ENCODE measurements at regions not wholly inside any gene's neighbourhood (a gene's known extent, or its start where the extent isn't known, plus 50 kb on each side); places are given as distances from the start of the nearest gene placed in this dataset.
"Not testable (repeated sequence)": the region's sequence is repeated elsewhere in the genome, so short reads cannot be mapped to it uniquely, and the experiment has no call there.

GRCh38 chr2:49306925-49307324 lies 152.6 kb upstream of the FSHR start:
- POLR2A ChIA-PET, result no interaction called here

GRCh38 chr2:49298693-49299092 lies 144.4 kb upstream of the FSHR start:
- not testable (repeated sequence) for ATAC-seq
- POLR2A ChIA-PET, result interaction anchor here (0.5 kb wide), 1 partner anchor 794 kb away, joined by 3 read pairs; no protein-coding TSS in a partner anchor

More at GRCh38 chr2:49306925-49307324, 152.6 kb upstream of the FSHR start:
- H3K4me1 Mint-ChIP-seq, result no peaks in the 10 kb centered on the region
- H3K27me3 Mint-ChIP-seq, result no peaks in the 10 kb centered on the region
- no peaks in the 10 kb centered on the region for H3K36me3 Mint-ChIP-seq
- ATAC-seq, result no peak
- peaks cover 0 to 27% (median 7%) of the 10 kb centered on the region in 9 donors for H3K9me3 Mint-ChIP-seq
- no peak for DNase-seq
- no peak overlapping the region for H3K27ac Mint-ChIP-seq
- no peak overlapping the region for H3K4me3 Mint-ChIP-seq

GRCh38 chr2:49298230-49298629 lies 143.9 kb upstream of the FSHR start:
- Mint-ChIP-seq H3K27me3 (peaks cover 0 to 3% (median 0%) of the 10 kb centered on the region in 5 donors), H3K36me3 (no peaks in the 10 kb centered on the region), H3K4me3 (no peak overlapping the region), H3K9me3 (peaks cover 0 to 33% (median 6%) of the 10 kb centered on the region in 9 donors), H3K4me1 (no peaks in the 10 kb centered on the region), H3K27ac (no peak overlapping the region)
- no peak for DNase-seq
- no peak for ATAC-seq
- POLR2A ChIA-PET, result interaction anchor here (0.5 kb wide), 1 partner anchor 795 kb away, joined by 3 read pairs; no protein-coding TSS in a partner anchor

More at GRCh38 chr2:49298693-49299092, 144.4 kb upstream of the FSHR start:
- H3K4me3 Mint-ChIP-seq, H3K27ac Mint-ChIP-seq, H3K36me3 Mint-ChIP-seq, DNase-seq, H3K4me1 Mint-ChIP-seq, H3K27me3 Mint-ChIP-seq: not testable (repeated sequence)
- peaks cover 0 to 33% (median 6%) of the 10 kb centered on the region in 9 donors for H3K9me3 Mint-ChIP-seq

GRCh38 chr2:49296107-49296867 lies 142.0 kb upstream of the FSHR start:
- peaks cover 0 to 45% (median 9%) of the 10 kb centered on the region in 9 donors for H3K9me3 Mint-ChIP-seq
- peaks cover 0 to 3% (median 0%) of the 10 kb centered on the region in 5 donors for H3K27me3 Mint-ChIP-seq
- POLR2A ChIA-PET, result no interaction called here
- no peak overlapping the region for H3K27ac Mint-ChIP-seq
- ATAC-seq (no peak), DNase-seq (no peak)
- H3K4me3 Mint-ChIP-seq, result no peak overlapping the region
- H3K4me1 Mint-ChIP-seq, result no peaks in the 10 kb centered on the region
- no peaks in the 10 kb centered on the region for H3K36me3 Mint-ChIP-seq

GRCh38 chr2:49294225-49294624 lies 139.9 kb upstream of the FSHR start:
- H3K27ac Mint-ChIP-seq, result no peak overlapping the region
- no peaks in the 10 kb centered on the region for H3K4me1 Mint-ChIP-seq
- DNase-seq, result no peak
- H3K4me3 Mint-ChIP-seq, result no peak overlapping the region
- H3K36me3 Mint-ChIP-seq, result no peaks in the 10 kb centered on the region
- POLR2A ChIA-PET, result no interaction called here
- ATAC-seq, result no peak
- no peaks in the 10 kb centered on the region for H3K27me3 Mint-ChIP-seq
- peaks cover 0 to 24% (median 5%) of the 10 kb centered on the region in 9 donors for H3K9me3 Mint-ChIP-seq

- no peak overlapping the region for H3K27ac Mint-ChIP-seq
- H3K4me1 Mint-ChIP-seq, result no peaks in the 10 kb centered on the region
- no peak overlapping the region for H3K4me3 Mint-ChIP-seq
- H3K9me3 Mint-ChIP-seq, result peaks cover 0 to 22% (median 5%) of the 10 kb centered on the region in 9 donors
- DNase-seq (no peak), ATAC-seq (no peak)
- H3K36me3 Mint-ChIP-seq, result no peaks in the 10 kb centered on the region
- POLR2A ChIA-PET, result no interaction called here
- no peaks in the 10 kb centered on the region for H3K27me3 Mint-ChIP-seq
Observed at GRCh38 chr2:49291619-49292018, 137.3 kb upstream of the FSHR start.

GRCh38 chr2:49289711-49290110 lies 135.4 kb upstream of the FSHR start:
- no peak for DNase-seq
- Mint-ChIP-seq H3K4me3 (no peak overlapping the region), H3K27ac (no peak overlapping the region), H3K36me3 (no peaks in the 10 kb centered on the region), H3K27me3 (peaks cover 0 to 1% (median 0%) of the 10 kb centered on the region in 5 donors), H3K4me1 (no peaks in the 10 kb centered on the region), H3K9me3 (peaks cover 2 to 22% (median 7%) of the 10 kb centered on the region in 9 donors)
- POLR2A ChIA-PET, result no interaction called here
- no peak for ATAC-seq

- no peaks in the 10 kb centered on the region for H3K4me1 Mint-ChIP-seq
- no peak overlapping the region for H3K4me3 Mint-ChIP-seq
- no peaks in the 10 kb centered on the region for H3K36me3 Mint-ChIP-seq
- DNase-seq (no peak), ATAC-seq (no peak)
- peaks cover 2 to 16% (median 7%) of the 10 kb centered on the region in 9 donors for H3K9me3 Mint-ChIP-seq
- no peak overlapping the region for H3K27ac Mint-ChIP-seq
- POLR2A ChIA-PET, result no interaction called here
- H3K27me3 Mint-ChIP-seq, result peaks cover 0 to 1% (median 0%) of the 10 kb centered on the region in 5 donors
Observed at GRCh38 chr2:49288902-49289700, 134.8 kb upstream of the FSHR start.

- DNase-seq (no peak), ATAC-seq (no peak)
- H3K27ac Mint-ChIP-seq, result no peak overlapping the region
- no peaks in the 10 kb centered on the region for H3K36me3 Mint-ChIP-seq
- peaks cover 0 to 1% (median 0%) of the 10 kb centered on the region in 5 donors for H3K27me3 Mint-ChIP-seq
- no peaks in the 10 kb centered on the region for H3K4me1 Mint-ChIP-seq
- no peak overlapping the region for H3K4me3 Mint-ChIP-seq
- H3K9me3 Mint-ChIP-seq, result peaks cover 2 to 16% (median 7%) of the 10 kb centered on the region in 9 donors
- POLR2A ChIA-PET, result no interaction called here
Observed at GRCh38 chr2:49288113-49288705, 133.9 kb upstream of the FSHR start.

- H3K27me3 Mint-ChIP-seq, result peaks cover 0 to 3% (median 0%) of the 10 kb centered on the region in 5 donors
- H3K27ac Mint-ChIP-seq, result no peak overlapping the region
- no peaks in the 10 kb centered on the region for H3K4me1 Mint-ChIP-seq
- POLR2A ChIA-PET, result no interaction called here
- ATAC-seq, result no peak
- H3K4me3 Mint-ChIP-seq, result no peak overlapping the region
- H3K36me3 Mint-ChIP-seq, result peaks cover 0 to 7% (median 0%) of the 10 kb centered on the region in 3 donors
- H3K9me3 Mint-ChIP-seq, result peaks cover 0 to 20% (median 5%) of the 10 kb centered on the region in 9 donors
- DNase-seq, result no peak
Observed at GRCh38 chr2:49286726-49287125, 132.4 kb upstream of the FSHR start.

GRCh38 chr2:49286045-49286444 lies 131.7 kb upstream of the FSHR start:
- ATAC-seq (no peak), DNase-seq (no peak)
- Mint-ChIP-seq H3K27me3 (peaks cover 0 to 3% (median 0%) of the 10 kb centered on the region in 5 donors), H3K4me1 (no peaks in the 10 kb centered on the region), H3K9me3 (peaks cover 0 to 21% (median 5%) of the 10 kb centered on the region in 9 donors), H3K4me3 (no peak overlapping the region), H3K27ac (no peak overlapping the region), H3K36me3 (peaks cover 0 to 8% (median 0%) of the 10 kb centered on the region in 3 donors)
- POLR2A ChIA-PET, result no interaction called here

- Mint-ChIP-seq H3K4me3 (no peak overlapping the region), H3K36me3 (peaks cover 0 to 8% (median 2%) of the 10 kb centered on the region in 3 donors), H3K27me3 (peaks cover 0 to 3% (median 0%) of the 10 kb centered on the region in 5 donors), H3K9me3 (peaks cover 0 to 30% (median 6%) of the 10 kb centered on the region in 9 donors), H3K27ac (no peak overlapping the region), H3K4me1 (no peaks in the 10 kb centered on the region)
- ATAC-seq, result no peak
- POLR2A ChIA-PET, result no interaction called here
- DNase-seq, result no peak
Observed at GRCh38 chr2:49278561-49278960, 124.2 kb upstream of the FSHR start.

- no peak for ATAC-seq
- no peak overlapping the region for H3K27ac Mint-ChIP-seq
- peaks cover 0 to 30% (median 6%) of the 10 kb centered on the region in 9 donors for H3K9me3 Mint-ChIP-seq
- DNase-seq, result no peak
- no peak overlapping the region for H3K4me3 Mint-ChIP-seq
- H3K27me3 Mint-ChIP-seq, result peaks cover 0 to 3% (median 0%) of the 10 kb centered on the region in 5 donors
- H3K4me1 Mint-ChIP-seq, result no peaks in the 10 kb centered on the region
- H3K36me3 Mint-ChIP-seq, result peaks cover 0 to 8% (median 2%) of the 10 kb centered on the region in 3 donors
- POLR2A ChIA-PET, result no interaction called here
Observed at GRCh38 chr2:49278141-49278540, 123.8 kb upstream of the FSHR start.

Data from naive thymus-derived CD8-positive, alpha-beta T cell (primary cell).